Naive thymus-derived CD4-positive, alpha-beta T cell (primary cell): ENCODE measurements at regions not wholly inside any gene's neighbourhood (a gene's known extent, or its start where the extent isn't known, plus 50 kb on each side); places are given as distances from the start of the nearest gene placed in this dataset.
A peak's percentile ranks its signal among the peaks of the same experiment; 100 is the strongest.
"Not testable (repeated sequence)": the region's sequence is repeated elsewhere in the genome, so short reads cannot be mapped to it uniquely, and the experiment has no call there.

ENCODE experiments used
- ATAC-seq: fragments of 150-1000 bp; cut with Tn5 transposase; 2 replicates; pipeline ENCODE4 v1.10.0; 2021; ENCODE audit warnings: mild to moderate bottlenecking, moderate library complexity
- CTCF ChIA-PET: fragments of 350-600 bp; sonication (Branson Sonifier 250); formaldehyde crosslinking; loops from one replicate; lab custom pipeline; 2021; ENCODE audit warnings: antibody characterized with exemption; lab: Charles Lee
- POLR2A ChIA-PET: fragments of 350-600 bp; sonication (Branson Sonifier 250); formaldehyde crosslinking; loops from one replicate; lab custom pipeline; 2021; ENCODE audit warnings: antibody characterized with exemption, inconsistent platforms; lab: Charles Lee
- DNase-seq, 9 donors: peaks; one replicate each; pipeline versions ENCODE4 v3.0.0 to v3.0.0-alpha.2; 2020 to 2022; ENCODE audit warnings: mixed read lengths in 1 of 9
- H3K27ac ChIP-seq: one replicate; pipeline ENCODE4 v1.7.0; 2013; ENCODE audit warnings: mild to moderate bottlenecking, low read depth, low read length, moderate library complexity
- H3K27me3 ChIP-seq, 2 donors: one replicate each; pipeline ENCODE4 v1.7.0; 2013; ENCODE audit warnings: low read length in 2 of 2, mild to moderate bottlenecking in 2 of 2, moderate library complexity in 2 of 2; ENCODE audit not compliant: control insufficient read depth in 2 of 2, insufficient read depth in 2 of 2
- H3K36me3 ChIP-seq, 3 experiments: 1 replicate in 2 of 3; 2 replicates in 1 of 3; pipeline ENCODE4 v1.7.0; 2013; ENCODE audit warnings: low read length in 3 of 3, mild to moderate bottlenecking in 3 of 3, moderate library complexity in 1 of 3; ENCODE audit not compliant: insufficient read depth in 3 of 3, control insufficient read depth in 2 of 3
- H3K4me1 ChIP-seq, 2 donors: one replicate each; pipeline ENCODE4 v1.7.0; 2013; ENCODE audit warnings: low read length in 2 of 2, mild to moderate bottlenecking in 2 of 2, moderate library complexity in 1 of 2; ENCODE audit not compliant: control insufficient read depth in 2 of 2, insufficient read depth in 2 of 2
- H3K4me3 ChIP-seq: 2 replicates; pipeline ENCODE4 v1.7.0; 2013; ENCODE audit warnings: mild to moderate bottlenecking, low read length
- H3K9me3 ChIP-seq, 3 experiments: 1 replicate in 2 of 3; 2 replicates in 1 of 3; pipeline ENCODE4 v1.7.0; 2013; ENCODE audit warnings: low read length in 3 of 3; ENCODE audit not compliant: control insufficient read depth in 2 of 3
- H3K27ac Mint-ChIP-seq, 9 donors: one replicate each; pipeline ENCODE4 v1.8.0; 2020 to 2022; ENCODE audit warnings: mixed read lengths in 9 of 9, mild to moderate bottlenecking in 8 of 9, moderate library complexity in 5 of 9, inconsistent platforms in 2 of 9
- H3K27me3 Mint-ChIP-seq, 5 donors: one replicate each; pipeline ENCODE4 v1.8.0; 2021 to 2022; ENCODE audit warnings: mixed read lengths in 5 of 5, mild to moderate bottlenecking in 1 of 5
- H3K36me3 Mint-ChIP-seq, 5 donors: one replicate each; pipeline ENCODE4 v1.8.0; 2020 to 2022; ENCODE audit warnings: mixed read lengths in 5 of 5, mild to moderate bottlenecking in 3 of 5, inconsistent platforms in 1 of 5
- H3K4me1 Mint-ChIP-seq, 7 donors: one replicate each; pipeline ENCODE4 v1.8.0; 2020 to 2022; ENCODE audit warnings: mixed read lengths in 7 of 7, mild to moderate bottlenecking in 3 of 7, inconsistent platforms in 1 of 7
- H3K4me3 Mint-ChIP-seq, 10 donors: one replicate each; pipeline ENCODE4 v1.8.0; 2020 to 2022; ENCODE audit warnings: mild to moderate bottlenecking in 10 of 10, mixed read lengths in 10 of 10, moderate library complexity in 6 of 10, inconsistent platforms in 2 of 10
- H3K9me3 Mint-ChIP-seq, 11 donors: one replicate each; pipeline ENCODE4 v1.8.0; 2020 to 2022; ENCODE audit warnings: mixed read lengths in 11 of 11, mild to moderate bottlenecking in 4 of 11, inconsistent platforms in 1 of 11, moderate library complexity in 1 of 11
- intact Hi-C, 2 donors: fragments of 100-400 bp; cut with micrococcal nuclease; formaldehyde crosslinking; loops; one replicate each; pipeline ENCODE4 v1.15.1; 2023

- H3K27me3 ChIP-seq, H3K4me3 Mint-ChIP-seq: not testable (repeated sequence)
Observed at GRCh38 chr21:10363321-10363720, 158.1 kb upstream of the TPTE start.

GRCh38 chr21:10366210-10366609 lies 155.2 kb upstream of the TPTE start:
- ATAC-seq, intact Hi-C loops: not testable (repeated sequence)

More at GRCh38 chr21:10363321-10363720, 158.1 kb upstream of the TPTE start:
- peak in 1 of 9 donors; percentile 4 for DNase-seq
- H3K9me3 Mint-ChIP-seq = peaks cover 12 to 43% (median 31%) of the 10 kb centered on the region in 11 donors
- H3K27ac Mint-ChIP-seq, ATAC-seq, H3K4me3 ChIP-seq, H3K4me1 Mint-ChIP-seq, H3K4me1 ChIP-seq, H3K27me3 Mint-ChIP-seq, H3K36me3 ChIP-seq, intact Hi-C loops, POLR2A ChIA-PET, H3K27ac ChIP-seq, CTCF ChIA-PET, H3K9me3 ChIP-seq, H3K36me3 Mint-ChIP-seq: not testable (repeated sequence)

GRCh38 chr21:10367586-10367985 lies 153.8 kb upstream of the TPTE start:
- H3K36me3 ChIP-seq, H3K4me3 Mint-ChIP-seq, POLR2A ChIA-PET, H3K27ac Mint-ChIP-seq, H3K9me3 ChIP-seq, H3K27me3 Mint-ChIP-seq, CTCF ChIA-PET, DNase-seq, H3K36me3 Mint-ChIP-seq, H3K27me3 ChIP-seq, H3K4me3 ChIP-seq, H3K4me1 ChIP-seq, intact Hi-C loops, H3K4me1 Mint-ChIP-seq, H3K27ac ChIP-seq: not testable (repeated sequence)
- peak; percentile 23 for ATAC-seq
- H3K9me3 Mint-ChIP-seq = peaks cover 0 to 12% (median 7%) of the 10 kb centered on the region in 11 donors

More at GRCh38 chr21:10366210-10366609, 155.2 kb upstream of the TPTE start:
- H3K36me3 Mint-ChIP-seq, H3K4me1 Mint-ChIP-seq, H3K9me3 ChIP-seq, CTCF ChIA-PET, H3K27me3 Mint-ChIP-seq, DNase-seq, H3K4me1 ChIP-seq, H3K27ac Mint-ChIP-seq, H3K27ac ChIP-seq, H3K4me3 Mint-ChIP-seq, H3K4me3 ChIP-seq, POLR2A ChIA-PET, H3K27me3 ChIP-seq, H3K36me3 ChIP-seq: not testable (repeated sequence)
- H3K9me3 Mint-ChIP-seq = peaks cover 6 to 23% (median 19%) of the 10 kb centered on the region in 11 donors

DNA sequence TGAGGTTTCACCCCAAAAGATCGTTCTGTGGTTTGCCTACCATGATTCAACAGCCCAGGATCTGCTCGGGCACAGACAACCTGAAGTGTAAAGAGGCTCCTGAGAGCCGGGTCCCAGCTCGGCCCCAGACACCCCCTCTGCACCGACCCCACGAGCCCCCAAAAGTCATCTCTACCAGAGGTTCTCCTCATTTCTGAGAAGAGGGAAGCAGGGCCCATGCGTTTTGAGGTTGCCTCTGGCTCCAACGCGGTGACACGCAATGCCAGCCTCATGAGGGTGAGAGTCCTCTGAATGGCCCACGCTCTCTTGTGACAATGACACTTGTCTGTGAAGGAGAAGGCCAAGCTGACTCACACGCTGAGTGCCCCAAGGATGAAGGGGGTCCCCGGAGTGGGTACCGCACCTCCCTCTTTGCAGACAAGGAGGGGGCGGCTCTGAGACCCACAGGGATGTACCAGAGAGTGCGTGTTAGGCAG lies 153.0 kb upstream of the TPTE start:
- CTCF ChIA-PET, H3K4me1 ChIP-seq, intact Hi-C loops, H3K27me3 ChIP-seq, H3K36me3 Mint-ChIP-seq, H3K36me3 ChIP-seq, H3K27ac ChIP-seq, H3K9me3 Mint-ChIP-seq, H3K4me3 Mint-ChIP-seq, POLR2A ChIA-PET, H3K9me3 ChIP-seq, H3K4me3 ChIP-seq, H3K27me3 Mint-ChIP-seq, H3K27ac Mint-ChIP-seq, H3K4me1 Mint-ChIP-seq: not testable (repeated sequence)
- DNase-seq = peak in 1 of 9 donors; percentile 21
- peak; percentile 23 for ATAC-seq

DNA sequence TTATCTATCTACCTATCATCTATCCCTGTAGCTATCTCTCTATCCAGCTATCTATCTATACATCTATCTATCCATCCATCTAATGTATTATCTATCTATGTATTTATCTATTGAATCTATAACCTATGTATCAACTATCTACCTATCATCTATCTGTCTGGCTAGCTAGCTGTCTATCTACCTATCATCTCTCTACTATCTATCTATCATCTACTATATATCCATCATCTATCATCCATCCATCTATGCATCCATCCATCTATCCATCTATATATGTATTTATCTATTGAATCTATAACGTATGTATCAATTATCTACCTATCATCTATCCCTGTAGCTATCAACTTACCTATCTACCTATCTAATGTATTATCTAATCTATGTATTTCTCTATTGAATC lies 152.1 kb upstream of the TPTE start:
- POLR2A ChIA-PET, H3K9me3 ChIP-seq, H3K27ac Mint-ChIP-seq, H3K27ac ChIP-seq, H3K4me1 Mint-ChIP-seq, H3K36me3 ChIP-seq, intact Hi-C loops, H3K36me3 Mint-ChIP-seq, H3K9me3 Mint-ChIP-seq, H3K27me3 ChIP-seq, ATAC-seq, DNase-seq, H3K4me3 Mint-ChIP-seq, H3K4me1 ChIP-seq, H3K4me3 ChIP-seq, H3K27me3 Mint-ChIP-seq, CTCF ChIA-PET: not testable (repeated sequence)

DNA sequence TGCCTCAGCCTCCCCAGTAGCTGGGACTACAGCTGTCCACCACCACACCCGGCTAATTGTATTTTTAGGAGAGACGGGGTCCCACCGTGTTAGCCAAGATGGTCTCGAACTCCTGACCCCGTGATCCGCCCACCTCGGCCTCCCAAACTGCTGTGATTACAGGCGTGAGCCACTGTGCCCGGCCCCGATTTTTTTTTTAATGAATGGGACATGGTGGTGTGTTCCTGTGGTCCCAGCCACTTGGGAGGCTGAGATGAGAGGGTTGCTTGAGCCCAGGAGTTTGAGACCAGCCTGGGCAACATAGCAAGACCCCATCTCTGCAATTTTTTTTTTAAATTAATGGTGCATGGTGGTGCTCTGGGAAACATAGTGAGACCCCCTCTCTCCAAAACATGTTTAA lies 143.6 kb upstream of the TPTE start:
- H3K36me3 ChIP-seq, H3K36me3 Mint-ChIP-seq, intact Hi-C loops, H3K27ac Mint-ChIP-seq, H3K4me1 Mint-ChIP-seq, POLR2A ChIA-PET, H3K4me1 ChIP-seq, H3K4me3 Mint-ChIP-seq, ATAC-seq, H3K4me3 ChIP-seq, DNase-seq, H3K27me3 Mint-ChIP-seq, H3K27me3 ChIP-seq, H3K27ac ChIP-seq, CTCF ChIA-PET: not testable (repeated sequence)
- peaks cover 0 to 36% (median 0%) of the 10 kb centered on the region in 3 experiments for H3K9me3 ChIP-seq
- H3K9me3 Mint-ChIP-seq = peaks cover 0 to 40% (median 18%) of the 10 kb centered on the region in 11 donors

- H3K4me1 Mint-ChIP-seq, H3K36me3 ChIP-seq, POLR2A ChIA-PET, CTCF ChIA-PET, DNase-seq, H3K27ac ChIP-seq, H3K27me3 ChIP-seq, intact Hi-C loops, H3K4me1 ChIP-seq, H3K27ac Mint-ChIP-seq, ATAC-seq, H3K36me3 Mint-ChIP-seq, H3K4me3 Mint-ChIP-seq, H3K4me3 ChIP-seq, H3K27me3 Mint-ChIP-seq: not testable (repeated sequence)
- H3K9me3 ChIP-seq = peaks cover 0 to 49% (median 0%) of the 10 kb centered on the region in 3 experiments
- peaks cover 0 to 39% (median 15%) of the 10 kb centered on the region in 11 donors for H3K9me3 Mint-ChIP-seq
Observed at GRCh38 chr21:10379816-10380215, 141.6 kb upstream of the TPTE start.
